K562 (cell line): ENCODE measurements at regions not wholly inside any gene's neighbourhood (a gene's known extent, or its start where the extent isn't known, plus 50 kb on each side); places are given as distances from the start of the nearest gene placed in this dataset.

Source experiments
- ATAC-seq: fragments of 200-7000 bp; cut with Tn5 transposase; 3 replicates; pipeline ENCODE4 v1.9.1; 2020; ENCODE audit warnings: moderate library complexity
- BruUV-seq: library from RNA; stranded (reverse); fragments of 400-500 nt; replicated peaks from 2 replicates; lab custom pipeline; 2021; lab: Mats Ljungman, UMichigan
- CTCF ChIA-PET: fragments of 300-600 bp; formaldehyde crosslinking; extraction: SDS; loops from one replicate; lab custom pipeline; 2021; ENCODE audit warnings: low intra/inter-chr PET ratio; lab: Yijun Ruan, JAX
- POLR2A ChIA-PET: fragments of 300-600, 350-650 bp; sonication (Branson Sonifier 250); formaldehyde crosslinking; extraction: SDS; loops from one replicate; lab custom pipeline; 2021; ENCODE audit warnings: antibody characterized with exemption, inconsistent platforms; lab: Yijun Ruan, JAX
- DNase-seq, 4 experiments: peaks; one replicate each; pipeline versions ENCODE4 v3.0.0 to v3.0.0-alpha.2; 2011 to 2018; ENCODE audit warnings: low spot score in 3 of 4, mixed read lengths in 3 of 4; ENCODE audit errors: extremely low read depth in 1 of 4
- FAIRE-seq: peaks from 2 replicates; lab custom pipeline; 2011; peaks lifted over from hg19 to GRCh38; lab: Jason Lieb, UNC
- H2AFZ ChIP-seq: 2 replicates; pipeline ENCODE4 v1.6.0; 2011; ENCODE audit warnings: low read depth, low read length, control low read depth, inconsistent platforms
- H3K27ac ChIP-seq: fragments of 200-600 bp; 3 replicates; pipeline ENCODE4 v1.8.0; 2011; ENCODE audit warnings: low read depth, mild to moderate bottlenecking, control low read depth, inconsistent platforms, low read length, moderate library complexity, mixed read lengths; ENCODE audit errors: extremely low read depth
- H3K27me3 ChIP-seq, 2 experiments: fragments of 300-600 bp in 1 of 2; 2 replicates in 1 of 2; 3 replicates in 1 of 2; pipeline versions ENCODE4 v1.6.0 to v1.8.0; 2011; ENCODE audit warnings: inconsistent platforms in 2 of 2, low read length in 2 of 2, mild to moderate bottlenecking in 1 of 2, mixed read lengths in 1 of 2, moderate library complexity in 1 of 2; ENCODE audit not compliant: control insufficient read depth in 2 of 2, insufficient read depth in 2 of 2
- H3K36me3 ChIP-seq: fragments of 300-600 bp; 3 replicates; pipeline ENCODE4 v1.8.0; 2011; ENCODE audit warnings: mild to moderate bottlenecking, low read length, inconsistent platforms; ENCODE audit not compliant: control insufficient read depth, insufficient read depth
- H3K4me1 ChIP-seq, 2 experiments: fragments of 200-600 bp in 1 of 2; replicated peaks in 1 of 2; 2 replicates in 1 of 2; 3 replicates in 1 of 2; pipeline versions ENCODE4 v1.5.1 to v1.8.0; 2011; ENCODE audit warnings: inconsistent platforms in 2 of 2, low read length in 2 of 2, mild to moderate bottlenecking in 1 of 2, mixed read lengths in 1 of 2, moderate library complexity in 1 of 2; ENCODE audit not compliant: control insufficient read depth in 2 of 2, insufficient read depth in 2 of 2
- H3K4me2 ChIP-seq: 2 replicates; pipeline ENCODE4 v1.6.1; 2011; ENCODE audit warnings: low read length, control low read depth, inconsistent platforms, mixed read lengths; ENCODE audit not compliant: insufficient read depth
- H3K4me3 ChIP-seq: fragments of 200-600 bp; sonication (generic), shearing (Covaris generic); 2 replicates; pipeline ENCODE4 v1.5.1; 2016; ENCODE audit warnings: control low read depth, inconsistent platforms
- H3K79me2 ChIP-seq: fragments of 200-600 bp; 3 replicates; pipeline ENCODE4 v1.8.0; 2011; ENCODE audit warnings: low read length, inconsistent platforms; ENCODE audit not compliant: control insufficient read depth, insufficient read depth
- H3K9ac ChIP-seq, 2 experiments: 2 replicates each; pipeline versions ENCODE4 v1.6.0 to v1.6.1; 2011; ENCODE audit warnings: low read depth in 2 of 2, low read length in 2 of 2, control low read depth in 1 of 2, inconsistent platforms in 1 of 2, mild to moderate bottlenecking in 1 of 2, mixed read lengths in 1 of 2; ENCODE audit not compliant: insufficient read depth in 1 of 2
- H3K9me1 ChIP-seq: one replicate; pipeline ENCODE4 v1.6.0; 2011; ENCODE audit warnings: inconsistent platforms, mild to moderate bottlenecking, low read length, moderate library complexity; ENCODE audit not compliant: control insufficient read depth, insufficient read depth
- H3K9me3 ChIP-seq: replicated peaks from 2 replicates; pipeline ENCODE4 v1.5.1; 2011; ENCODE audit warnings: low read depth, low read length, inconsistent platforms; ENCODE audit not compliant: control insufficient read depth, insufficient read depth
- H4K20me1 ChIP-seq: replicated peaks from 2 replicates; pipeline ENCODE4 v1.6.1; 2011; ENCODE audit warnings: low read length, inconsistent platforms, mixed read lengths; ENCODE audit not compliant: control insufficient read depth, insufficient read depth
- DNMT1 ChIP-seq: fragments of 450-650 bp; IDR thresholded peaks from 2 replicates; pipeline ENCODE4 v1.6.1; 2016; ENCODE audit warnings: antibody characterized with exemption, mild to moderate bottlenecking
- GABPB2 ChIP-seq: fragments of 250-450 bp; sonication (Bioruptor Pico); conservative IDR thresholded peaks from 2 replicates; pipeline ENCODE4 v1.5.1; 2021; ENCODE audit warnings: mild to moderate bottlenecking
- GTF2F1 ChIP-seq: IDR thresholded peaks from 2 replicates; pipeline ENCODE4 v1.6.1; 2011; ENCODE audit warnings: low read depth, low read length, improper control_type of control experiment
- HNRNPUL1 ChIP-seq: fragments of 200-400 bp; formaldehyde crosslinking; IDR thresholded peaks from 2 replicates; pipeline ENCODE4 v1.6.1; 2017; ENCODE audit warnings: low read length
- MYNN ChIP-seq, 2 experiments: sonication (generic); formaldehyde crosslinking in 1 of 2; IDR thresholded peaks; 2 replicates each; pipeline versions ENCODE4 v1.5.0 to v1.6.1; 2016 to 2020; ENCODE audit warnings: antibody characterized with exemption in 1 of 2, missing genetic modification reagents in 1 of 2
- RBFOX2 ChIP-seq: fragments of 200-400 bp; formaldehyde crosslinking; IDR thresholded peaks from 2 replicates; pipeline ENCODE4 v1.6.1; 2017; ENCODE audit warnings: low read depth, mild to moderate bottlenecking, low read length, moderate library complexity
- SP2 ChIP-seq: IDR thresholded peaks from 2 replicates; pipeline ENCODE4 v1.6.1; 2011; ENCODE audit warnings: mild to moderate bottlenecking, low read depth, low read length, moderate library complexity; ENCODE audit not compliant: poor library complexity, severe bottlenecking; ENCODE audit errors: extremely low read depth
- THAP12 ChIP-seq: fragments of 250-450 bp; sonication (Bioruptor Pico); IDR thresholded peaks from 2 replicates; pipeline ENCODE4 v1.9.0; 2021; ENCODE audit warnings: mild to moderate bottlenecking, inconsistent platforms
- XRCC5 ChIP-seq: fragments of 200-400 bp; formaldehyde crosslinking; IDR thresholded peaks from 2 replicates; pipeline ENCODE4 v1.6.1; 2017; ENCODE audit warnings: low read depth, mild to moderate bottlenecking, low read length
- ZBTB43 ChIP-seq: sonication (generic); formaldehyde crosslinking; IDR thresholded peaks from 2 replicates; pipeline ENCODE4 v1.8.0; 2023; ENCODE audit warnings: mild to moderate bottlenecking, missing genetic modification reagents
- ZNF134 ChIP-seq: fragments of 250-450 bp; sonication (Bioruptor Pico); conservative IDR thresholded peaks from 2 replicates; pipeline ENCODE4 v1.4.0; 2020
- ZNF146 ChIP-seq: IDR thresholded peaks from one replicate; pipeline ENCODE4 v1.6.1; 2018; ENCODE audit warnings: missing compliant biosample characterization; ENCODE audit not compliant: unreplicated experiment
- ZNF695 ChIP-seq: fragments of 450-650 bp; formaldehyde crosslinking; IDR thresholded peaks from 2 replicates; pipeline ENCODE4 v1.4.0; 2020; ENCODE audit warnings: mild to moderate bottlenecking, moderate library complexity
- WGBS: fragments of 100-300 bp; shearing (Covaris generic); methylation state at CpG from one replicate; pipeline ENCODE4 v1.1.6; 2016; ENCODE audit warnings: low coverage, mixed read lengths; ENCODE audit not compliant: insufficient coverage; ENCODE audit errors: missing lambda C conversion rate; 5-methylcytosine and 5-hydroxymethylcytosine counted together
- in situ Hi-C: fragments of 300-500 bp; cut with MboI; formaldehyde crosslinking; loops from 4 replicates; pipeline ENCODE4 v1.15.0; 2018; ENCODE audit warnings: inconsistent platforms, mixed read lengths
- intact Hi-C: fragments of 100-400 bp; cut with micrococcal nuclease; formaldehyde crosslinking; loops from 2 replicates; pipeline ENCODE4 v1.14.2; 2022

- BruUV-seq: no TSS peak
- Histone ChIP-seq H3K4me1 (peaks cover 0 to 5% of the 10 kb centered on the region in 2 experiments; a peak in 2 of 5 replicates), H3K9me1 (no peaks in the 10 kb centered on the region), H3K27me3 (peaks cover 0 to 14% of the 10 kb centered on the region in 2 experiments; a peak in 2 of 5 replicates), H3K4me2 (no peak overlapping the region), H3K27ac (no peak overlapping the region), H3K9ac (no peak overlapping the region), H3K4me3 (no peak overlapping the region), H3K36me3 (no peaks in the 10 kb centered on the region), H4K20me1 (no peaks in the 10 kb centered on the region), H2AFZ (no peak overlapping the region), H3K9me3 (no peaks in the 10 kb centered on the region), H3K79me2 (no peaks in the 10 kb centered on the region)
- in situ Hi-C loops (no loop called here), intact Hi-C loops (no loop called here)
- WGBS: 19% methylated on average over 2 of the region's 2 CpGs
- DNase-seq (no peak), ATAC-seq (no peak), FAIRE-seq (no peak)
- POLR2A ChIA-PET: no interaction called here
- CTCF ChIA-PET: no interaction called here
- TF ChIP-seq MYNN (IDR thresholded peaks at IDR 0.05): no peak
- TF ChIP-seq MYNN (CRISPR knock-in tag; IDR thresholded peaks at IDR 0.05): no peak
- no peak for TF ChIP-seq GABPB2 (CRISPR knock-in tag)
- TF ChIP-seq DNMT1: no peak
- no peak for TF ChIP-seq ZNF134 (CRISPR knock-in tag)
- no peak for TF ChIP-seq GTF2F1
- TF ChIP-seq HNRNPUL1: no peak
- TF ChIP-seq ZBTB43 (CRISPR knock-in tag): no peak
- no peak for TF ChIP-seq ZNF146 (CRISPR knock-in tag)
- TF ChIP-seq THAP12 (CRISPR knock-in tag): no peak
- TF ChIP-seq ZNF695 (CRISPR knock-in tag): no peak
- no peak for TF ChIP-seq SP2
- TF ChIP-seq XRCC5: no peak
- TF ChIP-seq RBFOX2: no peak
Measured at GRCh38 chr20:1775117-1775516, 117.5 kb upstream of the SIRPG start.
